Activated naive CD8-positive, alpha-beta T cell treated with anti-CD3 and anti-CD28 coated beads, Interleukin-2, amount 10 ng/mL, durations not matched to agents 7 days and 5 days (primary cell): ENCODE measurements at regions not wholly inside any gene's neighbourhood (a gene's known extent, or its start where the extent isn't known, plus 50 kb on each side); places are given as distances from the start of the nearest gene placed in this dataset.

Experiments
- ATAC-seq: fragments of 150-1000 bp; cut with Tn5 transposase; one replicate; pipeline ENCODE4 v1.10.0; 2021; ENCODE audit warnings: low read depth, moderate library complexity
- POLR2A ChIA-PET: fragments of 350-600 bp; sonication (Branson Sonifier 250); formaldehyde crosslinking; loops from one replicate; lab custom pipeline; 2021; ENCODE audit warnings: antibody characterized with exemption; lab: Charles Lee
- DNase-seq: peaks from one replicate; pipeline ENCODE4 v3.0.0; 2021
- H3K27ac Mint-ChIP-seq: one replicate; pipeline ENCODE4 v1.8.0; 2022; ENCODE audit warnings: mild to moderate bottlenecking, mixed read lengths
- H3K27me3 Mint-ChIP-seq: one replicate; pipeline ENCODE4 v1.8.0; 2022; ENCODE audit warnings: mild to moderate bottlenecking, moderate library complexity, mixed read lengths
- H3K36me3 Mint-ChIP-seq: one replicate; pipeline ENCODE4 v1.8.0; 2021; ENCODE audit warnings: mild to moderate bottlenecking, mixed read lengths
- H3K4me1 Mint-ChIP-seq: one replicate; pipeline ENCODE4 v1.8.0; 2021; ENCODE audit warnings: mixed read lengths
- H3K4me3 Mint-ChIP-seq: one replicate; pipeline ENCODE4 v1.8.0; 2022; ENCODE audit warnings: mild to moderate bottlenecking, moderate library complexity, mixed read lengths
- H3K9me3 Mint-ChIP-seq: one replicate; pipeline ENCODE4 v1.8.0; 2021; ENCODE audit warnings: mixed read lengths

DNA sequence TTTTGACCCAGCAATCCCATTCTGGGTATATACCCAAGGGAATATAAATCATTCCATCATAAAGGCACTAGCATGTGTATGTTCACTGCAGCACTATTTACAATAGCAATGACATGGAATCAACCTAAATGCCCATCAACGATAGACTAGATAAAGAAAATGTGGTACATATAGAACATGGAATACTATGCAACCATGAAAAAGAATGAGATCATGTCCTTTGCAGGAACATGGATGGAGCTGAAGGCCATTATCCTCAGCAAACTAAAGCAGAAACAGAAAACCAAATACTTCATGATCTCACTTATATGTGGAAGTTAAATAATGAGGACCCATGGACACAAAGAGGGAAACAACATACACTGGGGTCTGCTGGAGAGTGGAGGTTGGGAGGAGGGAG lies 58.0 kb upstream of the STARD3NL start:
- DNase-seq, result no peak
- POLR2A ChIA-PET, result no interaction called here
- no peak overlapping the region for H3K27ac Mint-ChIP-seq
- peaks cover 3% of the 10 kb centered on the region for H3K9me3 Mint-ChIP-seq
- no peak overlapping the region for H3K4me3 Mint-ChIP-seq
- H3K4me1 Mint-ChIP-seq, result no peaks in the 10 kb centered on the region
- no peak for ATAC-seq
- peaks cover 25% of the 10 kb centered on the region for H3K27me3 Mint-ChIP-seq
- H3K36me3 Mint-ChIP-seq, result no peaks in the 10 kb centered on the region

DNA sequence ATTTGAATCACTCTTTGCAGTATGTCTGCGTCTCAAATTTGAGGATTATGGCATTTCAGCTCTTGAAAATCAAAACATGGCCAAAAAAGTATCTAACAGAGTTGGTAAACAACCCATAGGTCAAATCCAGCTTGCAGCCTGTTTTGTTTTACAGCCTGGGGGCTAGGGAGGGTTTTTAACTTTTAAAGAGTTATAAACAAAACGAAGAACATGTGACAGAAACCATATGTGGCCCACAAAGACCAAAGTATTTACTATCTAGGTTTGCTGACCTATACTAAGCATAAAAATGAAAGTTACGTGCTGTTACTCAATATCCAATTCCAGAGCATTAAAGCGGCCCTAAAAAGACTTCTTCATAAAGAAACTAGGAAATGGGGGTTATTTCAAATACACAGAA lies 55.5 kb upstream of the STARD3NL start:
- ATAC-seq, result no peak
- no peak overlapping the region for H3K27ac Mint-ChIP-seq
- POLR2A ChIA-PET, result no interaction called here
- H3K36me3 Mint-ChIP-seq, result no peaks in the 10 kb centered on the region
- no peaks in the 10 kb centered on the region for H3K4me1 Mint-ChIP-seq
- DNase-seq, result no peak
- peaks cover 17% of the 10 kb centered on the region for H3K27me3 Mint-ChIP-seq
- peaks cover 3% of the 10 kb centered on the region for H3K9me3 Mint-ChIP-seq
- H3K4me3 Mint-ChIP-seq, result no peak overlapping the region

DNA sequence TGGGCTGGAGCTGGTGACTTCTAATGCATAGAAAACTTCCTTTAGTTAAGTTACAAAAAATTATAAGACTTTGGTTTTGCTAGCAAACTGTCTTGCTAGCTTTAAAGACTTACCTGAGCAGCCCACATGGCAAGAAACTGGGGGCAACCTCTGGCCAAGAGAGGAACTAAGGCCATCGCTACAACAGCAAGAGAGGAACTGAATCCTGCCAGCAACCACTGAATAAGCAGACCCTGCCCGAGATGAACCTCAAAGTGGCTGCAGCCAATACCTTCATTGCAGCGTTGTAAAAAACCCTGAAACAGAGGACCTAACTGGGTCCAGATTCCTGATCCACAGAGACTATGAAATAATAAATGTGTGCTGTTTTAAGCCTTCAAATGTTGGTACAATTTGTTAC lies 54.6 kb upstream of the STARD3NL start:
- POLR2A ChIA-PET, result no interaction called here
- ATAC-seq (no peak), DNase-seq (no peak)
- Mint-ChIP-seq H3K36me3 (no peaks in the 10 kb centered on the region), H3K27ac (no peak overlapping the region), H3K27me3 (peaks cover 9% of the 10 kb centered on the region), H3K4me3 (no peak overlapping the region), H3K4me1 (peaks cover 3% of the 10 kb centered on the region), H3K9me3 (peaks cover 3% of the 10 kb centered on the region)

DNA sequence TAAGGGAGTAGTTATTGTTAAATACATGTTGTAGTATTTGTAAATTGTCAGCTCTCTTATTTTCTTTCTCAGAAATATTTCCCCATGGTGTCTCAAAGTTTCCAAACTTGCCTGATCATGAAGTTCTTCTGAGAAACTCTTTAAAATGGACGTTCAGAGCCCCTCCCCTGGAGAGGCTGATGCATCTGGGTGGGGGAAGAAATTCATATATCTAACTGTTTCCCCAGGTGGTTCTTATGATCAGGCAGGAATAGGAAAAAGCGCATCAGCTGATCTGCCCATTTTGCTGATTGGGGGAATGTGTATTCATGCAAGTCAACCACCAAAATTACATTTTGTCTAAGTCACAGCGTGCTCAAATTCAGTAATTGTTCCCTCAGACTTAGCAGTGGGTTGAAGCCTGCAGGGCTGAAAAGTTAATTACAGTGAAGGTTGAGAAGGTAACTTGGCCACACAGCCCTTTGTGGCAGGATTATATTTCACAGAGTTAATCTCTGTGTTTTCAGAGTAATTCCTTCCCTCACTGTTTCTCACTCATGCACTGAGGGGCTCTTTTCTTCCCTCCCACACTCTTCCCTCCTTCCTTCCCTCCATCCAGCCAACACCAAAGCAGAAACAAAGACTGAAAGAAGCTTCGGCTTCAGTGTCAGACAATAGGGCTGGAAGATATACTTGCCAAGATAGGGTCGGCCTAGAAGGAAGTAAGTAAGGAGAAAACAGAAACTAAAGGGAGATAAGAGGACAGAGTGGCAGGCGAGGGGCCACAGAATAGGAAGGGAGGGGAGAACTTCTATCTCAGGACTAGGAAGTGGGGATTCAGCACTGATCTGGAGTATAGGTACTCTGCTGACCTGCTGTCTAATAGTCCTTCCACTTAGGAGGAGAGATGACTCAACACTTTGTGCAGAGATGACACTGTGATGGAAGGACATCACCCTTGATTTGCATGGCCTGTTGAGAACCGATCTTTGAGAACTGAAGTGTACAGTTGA lies 50.5 kb upstream of the STARD3NL start:
- H3K36me3 Mint-ChIP-seq, result no peaks in the 10 kb centered on the region
- H3K9me3 Mint-ChIP-seq, result no peaks in the 10 kb centered on the region
- H3K27me3 Mint-ChIP-seq, result no peaks in the 10 kb centered on the region
- H3K4me1 Mint-ChIP-seq, result peaks cover 3% of the 10 kb centered on the region
- no peak overlapping the region for H3K4me3 Mint-ChIP-seq
- ATAC-seq (no peak), DNase-seq (no peak)
- POLR2A ChIA-PET, result no interaction called here
- H3K27ac Mint-ChIP-seq, result no peak overlapping the region
